ENCODE measurements at regions not wholly inside any gene's neighbourhood (a gene's known extent, or its start where the extent isn't known, plus 50 kb on each side); places are given as distances from the start of the nearest gene placed in this dataset.

GRCh38 chr3:194974468-194975135 lies 288.9 kb downstream of the FAM43A start:
- TF ChIP-seq CTCF (IDR thresholded peaks at IDR 0.05; ENCODE audit: insufficient read depth, low read length, poor library complexity, severe bottlenecking) = no peak
- TF ChIP-seq EZH2phosphoT487 (conservative IDR thresholded peaks at IDR 0.05; ENCODE audit: low read length) = no peak

Measured in SU-DHL-6 (cell line).